Dendritic cell treated with granulocyte-macrophage colony-stimulating factor and Interleukin-4, amounts not matched to agents 40 ng/mL and 50 ng/mL, for 4 days (primary cell): ENCODE measurements at regions not wholly inside any gene's neighbourhood (a gene's known extent, or its start where the extent isn't known, plus 50 kb on each side); places are given as distances from the start of the nearest gene placed in this dataset.

ENCODE experiments used
- H3K27ac Mint-ChIP-seq: one replicate; pipeline ENCODE4 v1.8.0; 2022; ENCODE audit warnings: mild to moderate bottlenecking, mixed read lengths
- H3K27me3 Mint-ChIP-seq: one replicate; pipeline ENCODE4 v1.8.0; 2022; ENCODE audit warnings: mild to moderate bottlenecking, mixed read lengths
- H3K36me3 Mint-ChIP-seq: one replicate; pipeline ENCODE4 v1.8.0; 2022; ENCODE audit warnings: low read depth, mixed read lengths
- H3K4me1 Mint-ChIP-seq: one replicate; pipeline ENCODE4 v1.8.0; 2022; ENCODE audit warnings: low read depth, mixed read lengths
- H3K4me3 Mint-ChIP-seq: one replicate; pipeline ENCODE4 v1.8.0; 2022; ENCODE audit warnings: mild to moderate bottlenecking, moderate library complexity, mixed read lengths
- H3K9me3 Mint-ChIP-seq: one replicate; pipeline ENCODE4 v1.8.0; 2022; ENCODE audit warnings: mixed read lengths
- intact Hi-C: fragments of 100-400 bp; cut with micrococcal nuclease; formaldehyde crosslinking; loops from one replicate; pipeline ENCODE4 v1.15.0; 2022

- no peak overlapping the region for H3K27ac Mint-ChIP-seq
- intact Hi-C loops, result no loop called here
- no peaks in the 10 kb centered on the region for H3K4me1 Mint-ChIP-seq
- H3K9me3 Mint-ChIP-seq, result no peaks in the 10 kb centered on the region
- H3K4me3 Mint-ChIP-seq, result no peak overlapping the region
- H3K36me3 Mint-ChIP-seq, result no peaks in the 10 kb centered on the region
- H3K27me3 Mint-ChIP-seq, result no peaks in the 10 kb centered on the region
These were observed 353.7 kb downstream of the LRIG3 start for GRCh38 chr12:58566599-58566998.

GRCh38 chr12:58567189-58567588 lies 353.1 kb downstream of the LRIG3 start:
- no peaks in the 10 kb centered on the region for H3K27me3 Mint-ChIP-seq
- no peak overlapping the region for H3K27ac Mint-ChIP-seq
- H3K4me1 Mint-ChIP-seq, result no peaks in the 10 kb centered on the region
- H3K4me3 Mint-ChIP-seq, result no peak overlapping the region
- H3K36me3 Mint-ChIP-seq, result no peaks in the 10 kb centered on the region
- intact Hi-C loops, result no loop called here
- H3K9me3 Mint-ChIP-seq, result no peaks in the 10 kb centered on the region

- H3K36me3 Mint-ChIP-seq, result no peaks in the 10 kb centered on the region
- intact Hi-C loops, result no loop called here
- no peaks in the 10 kb centered on the region for H3K27me3 Mint-ChIP-seq
- no peak overlapping the region for H3K4me3 Mint-ChIP-seq
- H3K4me1 Mint-ChIP-seq, result no peaks in the 10 kb centered on the region
- H3K27ac Mint-ChIP-seq, result no peak overlapping the region
- no peaks in the 10 kb centered on the region for H3K9me3 Mint-ChIP-seq
These were observed 349.9 kb downstream of the LRIG3 start for GRCh38 chr12:58570411-58570810.

DNA sequence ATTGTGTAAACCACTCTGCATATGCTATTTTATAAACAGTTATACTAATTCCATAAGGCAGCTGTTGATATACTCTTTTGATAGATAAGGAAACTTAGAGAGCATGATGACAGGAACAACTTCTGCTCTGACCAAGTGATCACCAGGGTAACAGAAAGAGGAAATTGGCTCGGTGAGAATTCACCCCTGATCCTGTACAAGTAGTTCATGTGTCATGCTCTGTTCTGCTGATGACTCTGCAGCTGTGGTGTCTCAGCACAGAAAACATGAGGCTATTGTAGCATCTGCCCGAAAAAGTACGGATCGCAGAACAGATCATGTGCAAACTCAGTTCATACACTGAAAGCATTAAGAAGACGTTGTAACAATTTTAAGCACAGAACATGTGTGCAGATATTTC lies 345.0 kb downstream of the LRIG3 start:
- Mint-ChIP-seq H3K4me3 (no peak overlapping the region), H3K36me3 (no peaks in the 10 kb centered on the region), H3K27me3 (no peaks in the 10 kb centered on the region), H3K9me3 (no peaks in the 10 kb centered on the region), H3K4me1 (no peaks in the 10 kb centered on the region), H3K27ac (no peak overlapping the region)
- intact Hi-C loops, result no loop called here

DNA sequence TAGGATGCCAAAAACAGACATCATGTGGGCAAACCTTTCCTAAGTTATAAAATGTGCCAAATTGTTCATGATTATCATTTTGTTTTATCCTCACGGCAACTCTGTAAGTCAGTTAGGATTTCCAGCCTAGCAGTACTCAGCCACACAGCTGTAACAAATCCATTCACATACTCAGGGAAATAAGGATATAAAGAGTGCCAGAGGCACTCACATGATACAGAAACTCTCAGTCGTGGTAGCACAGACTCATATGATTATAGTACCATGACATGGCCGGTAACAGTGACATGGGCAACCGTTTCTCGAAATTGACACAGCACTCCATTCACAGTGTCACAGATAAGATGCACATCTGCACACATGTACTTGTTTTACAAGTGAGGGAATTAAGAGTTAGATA lies 344.2 kb downstream of the LRIG3 start:
- Mint-ChIP-seq H3K36me3 (no peaks in the 10 kb centered on the region), H3K4me1 (no peaks in the 10 kb centered on the region), H3K27me3 (no peaks in the 10 kb centered on the region), H3K27ac (no peak overlapping the region), H3K9me3 (no peaks in the 10 kb centered on the region), H3K4me3 (no peak overlapping the region)
- intact Hi-C loops, result no loop called here

DNA sequence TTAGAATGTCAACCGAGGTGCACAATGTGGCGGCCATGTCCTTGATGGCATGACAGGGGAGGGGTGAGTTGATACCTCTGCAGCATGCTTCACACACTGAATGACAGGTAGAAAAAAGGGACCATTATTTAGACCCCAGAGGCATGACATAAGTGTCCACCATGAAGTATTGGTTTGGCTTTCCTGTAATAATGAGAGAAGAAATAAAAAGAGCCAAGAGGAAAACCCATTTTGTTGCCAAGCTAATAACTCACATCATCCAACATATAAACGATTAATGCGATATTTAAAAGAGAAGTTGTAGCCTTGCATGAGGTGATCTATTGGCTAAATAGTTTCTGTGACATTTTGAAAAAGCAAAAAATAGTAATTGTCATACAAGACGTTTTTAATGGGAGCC lies 343.4 kb downstream of the LRIG3 start:
- no peaks in the 10 kb centered on the region for H3K4me1 Mint-ChIP-seq
- no peaks in the 10 kb centered on the region for H3K9me3 Mint-ChIP-seq
- no peak overlapping the region for H3K4me3 Mint-ChIP-seq
- H3K27me3 Mint-ChIP-seq, result no peaks in the 10 kb centered on the region
- intact Hi-C loops, result no loop called here
- no peak overlapping the region for H3K27ac Mint-ChIP-seq
- no peaks in the 10 kb centered on the region for H3K36me3 Mint-ChIP-seq

DNA sequence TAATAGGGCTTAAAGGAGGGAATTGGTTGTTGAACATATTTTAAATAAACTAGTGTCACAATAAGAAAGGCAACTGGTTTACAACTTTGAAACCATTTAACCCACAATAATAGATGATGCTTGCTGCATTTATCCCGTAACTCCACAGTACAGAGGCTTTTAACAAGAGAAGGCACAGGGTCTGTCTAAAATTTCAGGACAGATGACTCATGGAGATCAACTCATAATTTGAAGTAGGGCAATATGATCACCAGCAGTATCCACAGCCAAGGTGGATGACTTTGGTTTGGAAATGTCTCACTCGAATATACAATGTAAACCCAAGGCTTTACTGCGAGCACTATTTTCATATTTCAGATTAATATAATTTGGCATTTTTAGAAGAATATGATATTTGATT lies 340.2 kb downstream of the LRIG3 start:
- H3K27ac Mint-ChIP-seq, result no peak overlapping the region
- no peaks in the 10 kb centered on the region for H3K36me3 Mint-ChIP-seq
- no peaks in the 10 kb centered on the region for H3K27me3 Mint-ChIP-seq
- peaks cover 4% of the 10 kb centered on the region for H3K9me3 Mint-ChIP-seq
- intact Hi-C loops, result no loop called here
- no peaks in the 10 kb centered on the region for H3K4me1 Mint-ChIP-seq
- no peak overlapping the region for H3K4me3 Mint-ChIP-seq

- no peaks in the 10 kb centered on the region for H3K4me1 Mint-ChIP-seq
These were observed 336.8 kb downstream of the LRIG3 start for GRCh38 chr12:58583529-58583928.

DNA sequence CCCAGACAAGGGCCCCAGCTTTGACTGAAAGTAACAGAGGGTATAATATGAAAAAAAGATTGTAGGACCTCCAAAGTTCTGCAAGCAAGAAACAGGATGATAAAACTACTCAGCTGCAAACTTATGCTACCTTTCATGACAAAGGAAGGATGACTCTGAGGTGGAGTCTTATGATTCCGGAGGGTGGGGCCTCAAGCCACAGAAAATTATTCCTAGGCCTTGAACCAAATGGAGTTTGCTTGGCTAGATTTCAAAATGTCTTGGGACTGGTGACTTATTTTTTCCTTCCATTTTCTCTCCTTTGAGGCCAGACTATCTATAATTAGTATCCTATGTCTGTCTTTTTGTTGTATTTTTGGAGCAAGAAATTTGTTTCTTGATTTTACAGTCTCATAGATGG lies 336.4 kb downstream of the LRIG3 start:
- Mint-ChIP-seq H3K4me3 (no peak overlapping the region), H3K27ac (no peak overlapping the region), H3K9me3 (peaks cover 10% of the 10 kb centered on the region), H3K4me1 (no peaks in the 10 kb centered on the region), H3K27me3 (no peaks in the 10 kb centered on the region), H3K36me3 (no peaks in the 10 kb centered on the region)
- intact Hi-C loops, result no loop called here

More at GRCh38 chr12:58583529-58583928, 336.8 kb downstream of the LRIG3 start:
- intact Hi-C loops, result no loop called here
- H3K4me3 Mint-ChIP-seq, result no peak overlapping the region
- no peak overlapping the region for H3K27ac Mint-ChIP-seq
- H3K9me3 Mint-ChIP-seq, result peaks cover 10% of the 10 kb centered on the region
- H3K36me3 Mint-ChIP-seq, result no peaks in the 10 kb centered on the region
- no peaks in the 10 kb centered on the region for H3K27me3 Mint-ChIP-seq

- Mint-ChIP-seq H3K27me3 (no peaks in the 10 kb centered on the region), H3K4me1 (no peaks in the 10 kb centered on the region), H3K9me3 (peaks cover 10% of the 10 kb centered on the region), H3K27ac (no peak overlapping the region), H3K36me3 (no peaks in the 10 kb centered on the region), H3K4me3 (no peak overlapping the region)
- intact Hi-C loops, result no loop called here
These were observed 335.4 kb downstream of the LRIG3 start for GRCh38 chr12:58584880-58585279.

DNA sequence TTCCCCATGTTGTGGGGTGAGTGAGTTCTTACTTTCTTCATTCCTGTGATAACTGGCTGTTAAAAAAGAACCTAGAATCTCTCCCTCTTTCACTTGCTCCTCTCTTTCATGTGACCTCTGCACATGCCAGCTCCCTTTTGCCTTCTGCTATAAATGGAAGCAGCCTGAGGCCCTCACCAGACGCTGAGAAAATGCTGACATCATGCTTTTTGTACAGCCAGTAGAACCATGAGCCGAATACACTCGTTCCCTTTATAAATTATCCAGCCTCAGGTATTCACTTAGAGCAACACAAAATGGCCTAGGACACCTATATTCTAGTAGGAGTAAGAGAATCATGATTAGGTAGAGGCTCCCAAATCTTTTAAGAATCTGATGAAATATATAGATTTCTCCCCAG lies 333.5 kb downstream of the LRIG3 start:
- H3K4me3 Mint-ChIP-seq, result no peak overlapping the region
- intact Hi-C loops, result no loop called here
- H3K4me1 Mint-ChIP-seq, result no peaks in the 10 kb centered on the region
- no peaks in the 10 kb centered on the region for H3K36me3 Mint-ChIP-seq
- peaks cover 10% of the 10 kb centered on the region for H3K9me3 Mint-ChIP-seq
- no peaks in the 10 kb centered on the region for H3K27me3 Mint-ChIP-seq
- no peak overlapping the region for H3K27ac Mint-ChIP-seq

DNA sequence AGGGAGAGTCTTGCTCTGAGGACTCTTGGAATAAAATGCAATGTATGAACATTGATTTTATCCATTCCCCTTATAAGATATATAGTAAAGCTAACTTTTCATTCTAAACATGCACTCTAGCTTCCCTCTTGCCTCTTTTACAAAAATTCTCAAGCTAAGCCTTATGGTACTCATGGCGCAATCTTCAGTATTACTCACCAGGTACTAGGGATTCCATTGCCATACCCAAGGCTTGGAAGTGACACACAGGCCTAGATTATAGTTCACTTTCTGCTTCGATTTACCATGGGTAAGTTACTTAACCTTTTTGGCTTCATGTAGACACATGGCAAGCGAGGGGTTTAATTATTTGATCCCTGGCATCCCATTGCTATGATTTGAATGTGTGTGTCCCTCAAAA lies 331.5 kb downstream of the LRIG3 start:
- H3K27ac Mint-ChIP-seq, result no peak overlapping the region
- no peaks in the 10 kb centered on the region for H3K4me1 Mint-ChIP-seq
- intact Hi-C loops, result no loop called here
- peaks cover 10% of the 10 kb centered on the region for H3K9me3 Mint-ChIP-seq
- no peak overlapping the region for H3K4me3 Mint-ChIP-seq
- H3K36me3 Mint-ChIP-seq, result no peaks in the 10 kb centered on the region
- H3K27me3 Mint-ChIP-seq, result no peaks in the 10 kb centered on the region

DNA sequence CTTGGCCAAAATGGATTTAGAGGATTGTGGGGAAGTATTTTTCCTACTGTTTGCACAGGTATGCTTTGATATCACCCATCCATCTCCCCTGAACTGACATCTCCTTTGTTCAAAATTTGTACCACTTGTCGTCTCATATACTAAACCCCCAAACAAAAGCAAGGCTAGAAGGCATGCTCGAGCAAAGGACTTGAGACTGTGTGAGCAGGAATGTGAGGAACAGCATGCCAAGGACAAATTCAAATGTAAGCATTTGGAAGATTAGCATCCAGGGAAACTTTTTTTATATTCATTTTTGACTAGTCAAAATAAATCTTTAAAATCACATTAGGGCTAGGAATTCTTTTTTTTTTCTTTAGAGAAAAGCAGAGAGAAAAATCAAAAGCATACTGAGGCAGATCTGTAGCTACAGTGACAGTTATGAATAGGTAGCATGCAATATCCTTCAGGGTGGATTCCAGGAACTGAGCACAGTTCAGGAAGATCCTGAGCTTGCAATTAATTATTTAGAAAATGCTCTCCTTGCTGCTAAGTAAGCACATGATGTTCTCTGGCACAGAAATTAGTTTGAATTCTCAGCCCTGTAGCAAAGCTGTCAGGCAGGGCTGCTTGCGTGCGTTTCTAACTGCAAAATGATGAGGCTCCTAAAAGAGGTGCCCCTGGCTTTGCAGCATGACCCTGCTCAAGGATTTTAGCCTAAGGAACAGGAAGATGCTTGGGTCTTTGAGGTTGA lies 327.7 kb downstream of the LRIG3 start:
- H3K4me1 Mint-ChIP-seq, result no peaks in the 10 kb centered on the region
- H3K27me3 Mint-ChIP-seq, result no peaks in the 10 kb centered on the region
- intact Hi-C loops, result no loop called here
- H3K9me3 Mint-ChIP-seq, result no peaks in the 10 kb centered on the region
- H3K4me3 Mint-ChIP-seq, result no peak overlapping the region
- H3K36me3 Mint-ChIP-seq, result no peaks in the 10 kb centered on the region
- no peak overlapping the region for H3K27ac Mint-ChIP-seq

DNA sequence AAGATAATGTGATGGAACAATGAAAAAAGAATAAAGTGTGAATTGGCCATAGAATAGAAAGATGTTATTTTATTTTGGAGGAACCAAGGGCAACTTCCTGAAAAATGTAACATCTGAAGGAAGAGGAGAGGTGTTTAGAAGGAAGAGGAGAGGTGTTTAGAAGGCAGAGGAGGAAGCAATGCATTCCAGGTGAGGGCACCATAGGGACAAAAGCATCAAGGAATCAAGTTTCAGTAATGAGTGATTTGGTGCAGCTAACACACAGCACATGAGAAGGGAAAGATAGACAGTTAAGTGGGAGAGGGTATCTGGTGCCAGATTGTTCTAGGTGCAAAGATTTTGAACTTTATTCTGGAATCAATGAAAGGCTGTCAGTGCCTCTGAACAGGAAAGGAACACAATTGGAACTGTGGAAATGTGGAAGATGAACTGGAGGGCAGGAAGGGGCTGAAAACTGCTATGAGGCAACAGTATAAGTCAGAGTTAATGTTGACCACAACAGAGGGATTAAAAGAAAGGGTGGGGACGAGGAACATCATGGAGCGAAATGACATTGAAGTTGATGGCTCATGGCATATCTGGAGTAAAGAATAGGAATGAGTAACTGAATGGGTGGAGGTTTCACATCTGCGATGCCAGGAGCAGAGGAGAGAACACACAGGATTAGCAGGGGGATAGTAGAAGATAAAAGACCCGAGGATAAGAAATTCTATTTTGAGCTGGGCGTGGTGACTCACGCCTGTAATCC lies 326.6 kb downstream of the LRIG3 start:
- intact Hi-C loops, result no loop called here
- H3K27me3 Mint-ChIP-seq, result no peaks in the 10 kb centered on the region
- H3K9me3 Mint-ChIP-seq, result no peaks in the 10 kb centered on the region
- no peak overlapping the region for H3K27ac Mint-ChIP-seq
- H3K4me3 Mint-ChIP-seq, result no peak overlapping the region
- no peaks in the 10 kb centered on the region for H3K36me3 Mint-ChIP-seq
- no peaks in the 10 kb centered on the region for H3K4me1 Mint-ChIP-seq

DNA sequence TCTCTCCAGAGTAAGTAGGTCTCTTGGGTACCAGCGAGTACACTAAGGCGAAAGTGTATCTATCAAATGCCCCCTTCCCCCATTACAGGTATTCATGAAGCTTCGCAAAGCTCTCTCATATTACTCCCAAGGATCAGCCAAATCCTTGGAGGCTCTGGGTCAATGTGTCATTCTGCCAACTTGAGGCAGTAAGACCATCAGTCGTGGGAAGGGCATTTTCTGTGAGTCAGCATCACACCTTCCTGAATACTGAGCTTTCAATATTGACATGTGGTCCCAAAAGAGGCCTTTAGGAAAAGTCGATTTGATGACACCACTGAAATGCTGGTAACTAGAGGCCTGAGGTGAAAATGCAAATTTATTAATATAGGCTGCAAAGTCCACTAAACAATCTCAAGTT lies 323.9 kb downstream of the LRIG3 start:
- no peak overlapping the region for H3K4me3 Mint-ChIP-seq
- H3K27ac Mint-ChIP-seq, result no peak overlapping the region
- H3K36me3 Mint-ChIP-seq, result no peaks in the 10 kb centered on the region
- H3K4me1 Mint-ChIP-seq, result no peaks in the 10 kb centered on the region
- H3K9me3 Mint-ChIP-seq, result no peaks in the 10 kb centered on the region
- H3K27me3 Mint-ChIP-seq, result no peaks in the 10 kb centered on the region
- intact Hi-C loops, result no loop called here
